ENCODE measurements at regions not wholly inside any gene's neighbourhood (a gene's known extent, or its start where the extent isn't known, plus 50 kb on each side); places are given as distances from the start of the nearest gene placed in this dataset.

GRCh38 chr15:66951531-66952320, 113.7 kb upstream of the SMAD3 start:
- no peak for DNase-seq (ENCODE audit: low read depth in 1 of 2, low spot score in 2 of 2)
- TF ChIP-seq JUN (IDR thresholded peaks at IDR 0.05; ENCODE audit: low read depth, low read length) (no peak), CREB1 (IDR thresholded peaks at IDR 0.05) (no peak), GABPA (IDR thresholded peaks at IDR 0.05; ENCODE audit: borderline replicate concordance, insufficient read depth, low read length) (no peak), HDAC2 (IDR thresholded peaks at IDR 0.05; ENCODE audit: borderline replicate concordance in 1 of 2, low read depth in 2 of 2, low read length in 2 of 2) (no peak), EP300 (IDR thresholded peaks at IDR 0.05; ENCODE audit: borderline replicate concordance in 1 of 2, low read depth in 2 of 2, low read length in 2 of 2) (no peak), MAX (IDR thresholded peaks at IDR 0.05) (no peak), POLR2A (IDR thresholded peaks at IDR 0.05; ENCODE audit: control extremely low read depth in 1 of 2, low read depth in 2 of 2, low read length in 2 of 2) (no peak), ATF2 (IDR thresholded peaks at IDR 0.05; ENCODE audit: low read length) (no peak), USF2 (IDR thresholded peaks at IDR 0.05; ENCODE audit: low read length) (no peak), KDM5A (IDR thresholded peaks at IDR 0.05; ENCODE audit: low read length) (no peak)

More at GRCh38 chr15:66951531-66952320, 113.7 kb upstream of the SMAD3 start:
- Histone ChIP-seq H3K56ac (replicated peaks; ENCODE audit: insufficient read length, low read depth, low read length) (no peak overlapping the region), H3K27ac (ENCODE audit: low read depth, low read length) (no peak overlapping the region), H3K18ac (ENCODE audit: extremely low read depth, low read length) (no peak overlapping the region), H2BK120ac (replicated peaks; ENCODE audit: low read depth, low read length) (no peak overlapping the region), H3K4ac (replicated peaks; ENCODE audit: insufficient read length, low read depth, low read length) (no peak overlapping the region), H3K23me2 (ENCODE audit: low read depth, low read length) (no peaks in the 10 kb centered on the region), H4K8ac (ENCODE audit: extremely low read depth, insufficient read depth, low read length) (no peak overlapping the region), H3K4me2 (ENCODE audit: insufficient read depth in 1 of 2, low read depth in 2 of 2, low read length in 2 of 2) (no peak overlapping the region), H2AFZ (ENCODE audit: low read length) (no peak overlapping the region), H3K4me3 (ENCODE audit: extremely low read depth in 1 of 4, insufficient read depth in 2 of 4, low read depth in 3 of 4, low read length in 4 of 4) (no peak overlapping the region), H4K91ac (replicated peaks; ENCODE audit: insufficient read length, low read length) (no peak overlapping the region), H3K36me3 (ENCODE audit: control insufficient read depth in 2 of 4, insufficient read depth in 4 of 4, low read length in 3 of 4) (no peaks in the 10 kb centered on the region), H2BK5ac (ENCODE audit: low read depth, low read length) (no peak overlapping the region), H2AK5ac (ENCODE audit: low read depth, low read length) (no peak overlapping the region), H3K79me2 (ENCODE audit: control insufficient read depth in 1 of 2, insufficient read depth in 2 of 2, low read length in 2 of 2) (no peaks in the 10 kb centered on the region), H2BK12ac (ENCODE audit: low read depth, low read length) (no peak overlapping the region), H4K5ac (ENCODE audit: insufficient read length, low read depth, low read length) (no peak overlapping the region), H3K23ac (ENCODE audit: insufficient read length) (no peak overlapping the region), H3K14ac (ENCODE audit: insufficient read length) (no peak overlapping the region), H2BK15ac (ENCODE audit: low read length) (no peak overlapping the region), H2BK20ac (ENCODE audit: low read length) (no peak overlapping the region), H3K9ac (replicated peaks in 1 of 4; ENCODE audit: extremely low read depth in 1 of 4, low read depth in 3 of 4, low read length in 3 of 4) (no peak overlapping the region), H3K9me3 (ENCODE audit: insufficient read depth in 2 of 2, low read depth in 1 of 2, low read length in 1 of 2) (no peaks in the 10 kb centered on the region), H3K79me1 (ENCODE audit: low read depth, low read length) (no peaks in the 10 kb centered on the region), H3K4me1 (replicated peaks in 1 of 4; ENCODE audit: control insufficient read depth in 3 of 4, insufficient read depth in 4 of 4, low read length in 3 of 4) (no peaks in the 10 kb centered on the region), H3K27me3 (replicated peaks in 1 of 4; ENCODE audit: control insufficient read depth in 3 of 4, extremely low read depth in 1 of 4, insufficient read depth in 3 of 4, low read length in 3 of 4) (no peaks in the 10 kb centered on the region; a peak in 1 of 7 replicates), H4K20me1 (replicated peaks in 1 of 2; ENCODE audit: control insufficient read depth in 1 of 2, insufficient read depth in 2 of 2, low read length in 2 of 2) (no peaks in the 10 kb centered on the region)
- ChIA-PET CTCF (ENCODE audit: partially characterized antibody) (interaction anchor here (1.6 to 9.5 kb wide), 2 partner anchors 48 to 349 kb away, joined by 3 to 125 read pairs; no protein-coding TSS in a partner anchor), POLR2A (ENCODE audit: partially characterized antibody) (no interaction called here)
- WGBS, 2 experiments (ENCODE audit: extremely low coverage in 1 of 2, insufficient coverage in 1 of 2, insufficient read length in 1 of 2, insufficient replicate concordance in 2 of 2, low coverage in 1 of 2, low lambda C conversion rate in 2 of 2, missing lambda C conversion rate in 1 of 2): 84% methylated on average over 6 of the region's 6 CpGs; no CpG with 5 or more reads in 1 of the 2 experiments
- no peak for FAIRE-seq
